H9 (cell line): ENCODE measurements at regions not wholly inside any gene's neighbourhood (a gene's known extent, or its start where the extent isn't known, plus 50 kb on each side); places are given as distances from the start of the nearest gene placed in this dataset.

Experiments
- DNase-seq: peaks from one replicate; pipeline ENCODE4 v3.0.0-alpha.2; 2017
- H2AFZ ChIP-seq: one replicate; pipeline ENCODE4 v1.6.1; 2013; ENCODE audit warnings: mild to moderate bottlenecking, low read length, control low read depth, moderate library complexity
- H2AK5ac ChIP-seq: 2 replicates; pipeline ENCODE4 v1.6.1; 2013; ENCODE audit warnings: low read length, control low read depth, mixed read lengths; ENCODE audit not compliant: insufficient read length
- H2BK120ac ChIP-seq: one replicate; pipeline ENCODE4 v1.6.1; 2013; ENCODE audit warnings: low read depth, mild to moderate bottlenecking, low read length, control low read depth, inconsistent platforms; ENCODE audit not compliant: poor library complexity, severe bottlenecking
- H2BK12ac ChIP-seq: 2 replicates; pipeline ENCODE4 v1.6.1; 2013; ENCODE audit warnings: low read length, control low read depth, mixed read lengths, low read depth; ENCODE audit not compliant: insufficient read length
- H2BK15ac ChIP-seq: 2 replicates; pipeline ENCODE4 v1.6.1; 2013; ENCODE audit warnings: low read depth, low read length, control low read depth
- H2BK20ac ChIP-seq: one replicate; pipeline ENCODE4 v1.6.1; 2013; ENCODE audit warnings: low read depth, mild to moderate bottlenecking, low read length, control low read depth, inconsistent platforms; ENCODE audit not compliant: poor library complexity, severe bottlenecking
- H2BK5ac ChIP-seq: 2 replicates; pipeline ENCODE4 v1.6.1; 2013; ENCODE audit warnings: low read length, control low read depth, mixed read lengths; ENCODE audit not compliant: insufficient read length
- H3K14ac ChIP-seq: 2 replicates; pipeline ENCODE4 v1.6.1; 2013; ENCODE audit warnings: low read length, control low read depth; ENCODE audit not compliant: insufficient read depth
- H3K18ac ChIP-seq: 2 replicates; pipeline ENCODE4 v1.6.1; 2013; ENCODE audit warnings: low read depth, mild to moderate bottlenecking, mixed read lengths, low read length, control low read depth; ENCODE audit not compliant: insufficient read length
- H3K23ac ChIP-seq: 2 replicates; pipeline ENCODE4 v1.6.1; 2013; ENCODE audit warnings: low read length, control low read depth, mixed read lengths, low read depth; ENCODE audit not compliant: insufficient read length
- H3K23me2 ChIP-seq: 2 replicates; pipeline ENCODE4 v1.6.1; 2013; ENCODE audit warnings: low read depth, mild to moderate bottlenecking, mixed read lengths, low read length, control low read depth; ENCODE audit not compliant: insufficient read length, poor library complexity, severe bottlenecking
- H3K27ac ChIP-seq: 2 replicates; pipeline ENCODE4 v1.5.1; 2013; ENCODE audit warnings: low read length, control low read depth, mixed read lengths, low read depth; ENCODE audit not compliant: insufficient read length
- H3K27me3 ChIP-seq: 2 replicates; pipeline ENCODE4 v1.6.1; 2013; ENCODE audit warnings: low read length, control low read depth, inconsistent platforms; ENCODE audit not compliant: insufficient read depth
- H3K4ac ChIP-seq: 2 replicates; pipeline ENCODE4 v1.6.1; 2013; ENCODE audit warnings: low read depth, mild to moderate bottlenecking, control low read depth, inconsistent platforms, low read length, moderate library complexity
- H3K4me1 ChIP-seq: 2 replicates; pipeline ENCODE4 v1.6.1; 2013; ENCODE audit warnings: low read length, control low read depth, inconsistent platforms; ENCODE audit not compliant: insufficient read depth
- H3K4me2 ChIP-seq: 2 replicates; pipeline ENCODE4 v1.6.1; 2013; ENCODE audit warnings: low read length, control low read depth, mixed read lengths; ENCODE audit not compliant: insufficient read length, insufficient read depth
- H3K56ac ChIP-seq: 2 replicates; pipeline ENCODE4 v1.6.1; 2013; ENCODE audit warnings: low read depth, mild to moderate bottlenecking, mixed read lengths, low read length, control low read depth; ENCODE audit not compliant: insufficient read length
- H3K79me1 ChIP-seq: 2 replicates; pipeline ENCODE4 v1.6.1; 2013; ENCODE audit warnings: low read depth, mild to moderate bottlenecking, moderate library complexity, low read length, control low read depth, inconsistent platforms; ENCODE audit not compliant: insufficient read depth, poor library complexity, severe bottlenecking
- H3K79me2 ChIP-seq: 2 replicates; pipeline ENCODE4 v1.6.1; 2013; ENCODE audit warnings: low read length, control low read depth, inconsistent platforms; ENCODE audit not compliant: insufficient read depth
- H3K9ac ChIP-seq: 2 replicates; pipeline ENCODE4 v1.6.1; 2013; ENCODE audit warnings: low read length, control low read depth, mixed read lengths; ENCODE audit not compliant: insufficient read length; ENCODE audit errors: extremely low read depth
- H3K9me3 ChIP-seq: one replicate; pipeline ENCODE4 v1.6.1; 2013; ENCODE audit warnings: low read depth, low read length, inconsistent platforms; ENCODE audit not compliant: control insufficient read depth
- H3T11ph ChIP-seq: one replicate; pipeline ENCODE4 v1.6.1; 2013; ENCODE audit warnings: mild to moderate bottlenecking, low read length, control low read depth, inconsistent platforms
- H4K20me1 ChIP-seq: one replicate; pipeline ENCODE4 v1.6.1; 2013; ENCODE audit not compliant: control insufficient read depth, insufficient read length, insufficient read depth
- H4K5ac ChIP-seq: 2 replicates; pipeline ENCODE4 v1.6.1; 2013; ENCODE audit warnings: low read depth, mild to moderate bottlenecking, mixed read lengths, low read length, control low read depth; ENCODE audit not compliant: insufficient read length
- H4K8ac ChIP-seq: replicated peaks from 2 replicates; pipeline ENCODE4 v1.6.1; 2013; ENCODE audit warnings: low read length, control low read depth, mixed read lengths, low read depth; ENCODE audit not compliant: insufficient read length
- H4K91ac ChIP-seq: 2 replicates; pipeline ENCODE4 v1.6.1; 2013; ENCODE audit warnings: low read depth, mild to moderate bottlenecking, moderate library complexity, mixed read lengths, low read length, control low read depth; ENCODE audit not compliant: insufficient read length
- H3K27ac Mint-ChIP-seq, 3 experiments: 2 replicates in 2 of 3; 3 replicates in 1 of 3; pipeline ENCODE4 v1.8.0; 2020 to 2021; ENCODE audit warnings: mixed read lengths in 3 of 3, mild to moderate bottlenecking in 1 of 3, moderate library complexity in 1 of 3
- H3K27me3 Mint-ChIP-seq: 2 replicates; pipeline ENCODE4 v1.8.0; 2021; ENCODE audit warnings: low read depth, mild to moderate bottlenecking, moderate library complexity, mixed read lengths
- H3K36me3 Mint-ChIP-seq, 3 experiments: 2 replicates in 2 of 3; 3 replicates in 1 of 3; pipeline ENCODE4 v1.8.0; 2020 to 2021; ENCODE audit warnings: low read depth in 3 of 3, mixed read lengths in 3 of 3; ENCODE audit not compliant: insufficient read depth in 1 of 3
- H3K4me1 Mint-ChIP-seq, 2 experiments: 2 replicates each; pipeline ENCODE4 v1.8.0; 2020; ENCODE audit warnings: mixed read lengths in 2 of 2
- H3K4me3 Mint-ChIP-seq, 2 experiments: 2 replicates in 1 of 2; 3 replicates in 1 of 2; pipeline ENCODE4 v1.8.0; 2020 to 2021; ENCODE audit warnings: mild to moderate bottlenecking in 2 of 2, mixed read lengths in 2 of 2, moderate library complexity in 1 of 2
- H3K9me3 Mint-ChIP-seq, 2 experiments: 2 replicates in 1 of 2; 3 replicates in 1 of 2; pipeline ENCODE4 v1.8.0; 2020; ENCODE audit warnings: mild to moderate bottlenecking in 2 of 2, mixed read lengths in 2 of 2, moderate library complexity in 1 of 2
- WGBS: extraction: QIAGEN DNeasy Blood & Tissue Kit; methylation state at CpG from one replicate; pipeline ENCODE4 v1.1.7; 2013; ENCODE audit warnings: missing lambda C conversion rate, low lambda C conversion rate, mixed read lengths; ENCODE audit not compliant: insufficient read length; ENCODE audit errors: extremely low coverage; 5-methylcytosine and 5-hydroxymethylcytosine counted together
- TF ChIP-seq, protein P1 (sequence below): fragments of 200-600 bp; sonication (generic); conservative IDR thresholded peaks from 3 replicates; pipeline ENCODE4 v1.8.0; 2021; ENCODE audit warnings: antibody characterized with exemption, mild to moderate bottlenecking

DNA sequence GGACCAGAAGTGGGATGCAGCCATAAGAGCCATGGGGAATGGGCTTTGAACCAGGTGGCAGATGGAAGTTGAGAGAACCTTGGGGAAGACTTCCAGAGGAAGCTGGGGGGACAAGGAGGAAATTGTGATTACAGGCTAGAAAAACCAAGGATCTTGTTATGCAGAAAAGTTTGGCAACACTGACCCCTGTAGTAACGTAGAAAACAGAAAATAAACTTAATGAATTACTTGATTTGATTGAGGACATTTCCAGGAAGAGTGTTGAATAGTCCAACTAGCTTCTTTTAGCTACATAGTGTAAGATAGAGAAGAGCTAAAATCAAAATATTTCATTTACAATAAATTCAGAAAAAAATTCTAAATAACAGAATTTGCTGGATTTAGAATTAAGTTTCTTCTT is 91.9 kb upstream of the GPC1 start:
- no peak overlapping the region for H3K27ac Mint-ChIP-seq
- Histone ChIP-seq H3K14ac (no peak overlapping the region), H3K4ac (no peak overlapping the region), H3K4me1 (no peaks in the 10 kb centered on the region), H3K23ac (no peak overlapping the region), H4K8ac (no peak overlapping the region), H3K79me2 (no peaks in the 10 kb centered on the region), H3K18ac (no peak overlapping the region), H3K9ac (no peak overlapping the region), H4K20me1 (no peaks in the 10 kb centered on the region), H3K56ac (no peak overlapping the region), H2BK20ac (no peak overlapping the region), H3T11ph (no peak overlapping the region), H2AK5ac (no peak overlapping the region), H3K23me2 (no peaks in the 10 kb centered on the region), H4K5ac (no peak overlapping the region), H4K91ac (no peak overlapping the region), H3K79me1 (no peaks in the 10 kb centered on the region), H3K27me3 (no peaks in the 10 kb centered on the region), H2BK15ac (no peak overlapping the region), H2AFZ (no peak overlapping the region), H3K27ac (no peak overlapping the region), H3K4me2 (no peak overlapping the region), H2BK5ac (no peak overlapping the region), H2BK12ac (no peak overlapping the region), H2BK120ac (no peak overlapping the region), H3K9me3 (no peaks in the 10 kb centered on the region)
- TF ChIP-seq, protein P1, sequence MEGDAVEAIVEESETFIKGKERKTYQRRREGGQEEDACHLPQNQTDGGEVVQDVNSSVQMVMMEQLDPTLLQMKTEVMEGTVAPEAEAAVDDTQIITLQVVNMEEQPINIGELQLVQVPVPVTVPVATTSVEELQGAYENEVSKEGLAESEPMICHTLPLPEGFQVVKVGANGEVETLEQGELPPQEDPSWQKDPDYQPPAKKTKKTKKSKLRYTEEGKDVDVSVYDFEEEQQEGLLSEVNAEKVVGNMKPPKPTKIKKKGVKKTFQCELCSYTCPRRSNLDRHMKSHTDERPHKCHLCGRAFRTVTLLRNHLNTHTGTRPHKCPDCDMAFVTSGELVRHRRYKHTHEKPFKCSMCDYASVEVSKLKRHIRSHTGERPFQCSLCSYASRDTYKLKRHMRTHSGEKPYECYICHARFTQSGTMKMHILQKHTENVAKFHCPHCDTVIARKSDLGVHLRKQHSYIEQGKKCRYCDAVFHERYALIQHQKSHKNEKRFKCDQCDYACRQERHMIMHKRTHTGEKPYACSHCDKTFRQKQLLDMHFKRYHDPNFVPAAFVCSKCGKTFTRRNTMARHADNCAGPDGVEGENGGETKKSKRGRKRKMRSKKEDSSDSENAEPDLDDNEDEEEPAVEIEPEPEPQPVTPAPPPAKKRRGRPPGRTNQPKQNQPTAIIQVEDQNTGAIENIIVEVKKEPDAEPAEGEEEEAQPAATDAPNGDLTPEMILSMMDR = no peak
- H3K4me1 Mint-ChIP-seq = no peaks in the 10 kb centered on the region
- H3K9me3 Mint-ChIP-seq = peaks cover 15 to 17% of the 10 kb centered on the region in 2 experiments
- DNase-seq = no peak
- no CpG with 5 or more reads among the region's 1 CpG for WGBS
- H3K36me3 Mint-ChIP-seq = no peaks in the 10 kb centered on the region; a peak in 3 of 7 replicates
- peaks cover 4% of the 10 kb centered on the region for H3K27me3 Mint-ChIP-seq
- H3K4me3 Mint-ChIP-seq = no peak overlapping the region
